Stomach (tissue), 4 donors: ENCODE measurements at regions not wholly inside any gene's neighbourhood (a gene's known extent, or its start where the extent isn't known, plus 50 kb on each side); places are given as distances from the start of the nearest gene placed in this dataset.

Experiments used
- CTCF ChIP-seq, 7 experiments: fragments of 450-650 bp in 4 of 7; fragments of 200-600 bp in 3 of 7; sonication (generic) in 3 of 7; IDR thresholded peaks; one replicate each; pipeline ENCODE4 v1.5.1; 2016 to 2019; ENCODE audit warnings: antibody characterized with exemption in 7 of 7, control low read depth in 2 of 7, mild to moderate bottlenecking in 1 of 7
- EP300 ChIP-seq: sonication (generic); formaldehyde crosslinking; IDR thresholded peaks from one replicate; pipeline ENCODE4 v1.6.1; 2017; ENCODE audit warnings: antibody characterized with exemption
- POLR2A ChIP-seq, 4 donors: fragments of 450-650 bp; IDR thresholded peaks; one replicate each; pipeline ENCODE4 v1.6.1; 2016; ENCODE audit warnings: antibody characterized with exemption in 4 of 4, control low read depth in 2 of 4, mild to moderate bottlenecking in 1 of 4, moderate library complexity in 1 of 4

- TF ChIP-seq CTCF (IDR thresholded peaks at IDR 0.05) (no peak), POLR2A (IDR thresholded peaks at IDR 0.05) (no peak), EP300 (no peak)
These were observed 436.0 kb upstream of the ADARB2 start for GRCh38 chr10:2173327-2173726.
